CD14-positive monocyte (primary cell): ENCODE measurements at regions not wholly inside any gene's neighbourhood (a gene's known extent, or its start where the extent isn't known, plus 50 kb on each side); places are given as distances from the start of the nearest gene placed in this dataset.

Source experiments
- DNase-seq, 3 donors: peaks; one replicate each; pipeline ENCODE4 v3.0.0-alpha.2; 2011 to 2022
- H2AFZ ChIP-seq: 2 replicates; pipeline ENCODE4 v1.6.0; 2012; ENCODE audit warnings: mild to moderate bottlenecking, low read depth, low read length, inconsistent platforms; ENCODE audit not compliant: insufficient read depth, poor library complexity, severe bottlenecking
- H3K27ac ChIP-seq, 2 donors: 1 replicate in 1 of 2; 2 replicates in 1 of 2; pipeline ENCODE4 v1.5.1; 2012 to 2013; ENCODE audit warnings: low read length in 2 of 2, control low read depth in 1 of 2, inconsistent platforms in 1 of 2, low read depth in 1 of 2, mild to moderate bottlenecking in 1 of 2
- H3K27me3 ChIP-seq, 2 donors: one replicate each; pipeline versions ENCODE4 v1.6.0 to v1.6.1; 2011 to 2013; ENCODE audit warnings: low read length in 2 of 2; ENCODE audit not compliant: control insufficient read depth in 2 of 2, insufficient read depth in 2 of 2
- H3K36me3 ChIP-seq, 2 donors: replicated peaks in 1 of 2; 1 replicate in 1 of 2; 2 replicates in 1 of 2; pipeline versions ENCODE4 v1.5.1 to v1.6.1; 2012 to 2013; ENCODE audit warnings: low read length in 2 of 2, control low read depth in 1 of 2, inconsistent platforms in 1 of 2, mild to moderate bottlenecking in 1 of 2; ENCODE audit not compliant: insufficient read depth in 2 of 2, control insufficient read depth in 1 of 2
- H3K4me1 ChIP-seq, 2 donors: 1 replicate in 1 of 2; 2 replicates in 1 of 2; pipeline versions ENCODE4 v1.5.1 to v1.6.1; 2012 to 2013; ENCODE audit warnings: low read length in 2 of 2, control low read depth in 1 of 2, inconsistent platforms in 1 of 2, mild to moderate bottlenecking in 1 of 2, moderate library complexity in 1 of 2; ENCODE audit not compliant: insufficient read depth in 2 of 2, control insufficient read depth in 1 of 2
- H3K4me2 ChIP-seq: replicated peaks from 2 replicates; pipeline ENCODE3; 2012; ENCODE audit warnings: low read length, moderate library complexity, mild to moderate bottlenecking; ENCODE audit not compliant: poor library complexity, severe bottlenecking; ENCODE audit errors: extremely low read depth
- H3K4me3 ChIP-seq, 3 experiments: fragments of 200-600 bp in 1 of 3; sonication (generic) in 1 of 3; replicated peaks in 1 of 3; 1 replicate in 2 of 3; 2 replicates in 1 of 3; pipeline ENCODE4 v1.5.1; 2011 to 2013; ENCODE audit warnings: low read length in 3 of 3, mild to moderate bottlenecking in 3 of 3, control low read depth in 2 of 3, low read depth in 2 of 3, inconsistent platforms in 1 of 3, moderate library complexity in 1 of 3
- H3K79me2 ChIP-seq: 2 replicates; pipeline ENCODE4 v1.6.0; 2012; ENCODE audit warnings: mild to moderate bottlenecking, control low read depth, inconsistent platforms, low read length, moderate library complexity; ENCODE audit not compliant: insufficient read depth
- H3K9ac ChIP-seq: 2 replicates; pipeline ENCODE4 v1.6.0; 2017; ENCODE audit warnings: low read length, mild to moderate bottlenecking; ENCODE audit not compliant: insufficient read depth, poor library complexity, severe bottlenecking
- H3K9me3 ChIP-seq, 2 donors: replicated peaks in 1 of 2; 1 replicate in 1 of 2; 2 replicates in 1 of 2; pipeline versions ENCODE4 v1.5.1 to v1.6.1; 2012 to 2013; ENCODE audit warnings: low read length in 2 of 2, control low read depth in 1 of 2; ENCODE audit not compliant: control insufficient read depth in 1 of 2, insufficient read depth in 1 of 2
- H4K20me1 ChIP-seq: 2 replicates; pipeline ENCODE4 v1.6.0; 2012; ENCODE audit warnings: mild to moderate bottlenecking, low read length, control low read depth, moderate library complexity; ENCODE audit not compliant: insufficient read depth
- H3K27ac Mint-ChIP-seq, 7 donors: one replicate each; pipeline ENCODE4 v1.8.0; 2020; ENCODE audit warnings: mild to moderate bottlenecking in 7 of 7, mixed read lengths in 7 of 7, moderate library complexity in 6 of 7, inconsistent platforms in 2 of 7
- H3K27me3 Mint-ChIP-seq, 3 donors: one replicate each; pipeline ENCODE4 v1.8.0; 2021 to 2022; ENCODE audit warnings: low read depth in 3 of 3, mild to moderate bottlenecking in 3 of 3, mixed read lengths in 3 of 3, moderate library complexity in 3 of 3, inconsistent platforms in 1 of 3
- H3K36me3 Mint-ChIP-seq, 2 donors: one replicate each; pipeline ENCODE4 v1.8.0; 2020; ENCODE audit warnings: mixed read lengths in 2 of 2, inconsistent platforms in 1 of 2, mild to moderate bottlenecking in 1 of 2
- H3K4me1 Mint-ChIP-seq: one replicate; pipeline ENCODE4 v1.8.0; 2020; ENCODE audit warnings: mild to moderate bottlenecking, mixed read lengths
- H3K4me3 Mint-ChIP-seq, 2 donors: one replicate each; pipeline ENCODE4 v1.8.0; 2020; ENCODE audit warnings: mild to moderate bottlenecking in 2 of 2, mixed read lengths in 2 of 2, moderate library complexity in 1 of 2
- H3K9me3 Mint-ChIP-seq, 7 donors: one replicate each; pipeline ENCODE4 v1.8.0; 2020 to 2022; ENCODE audit warnings: mixed read lengths in 7 of 7, mild to moderate bottlenecking in 6 of 7, moderate library complexity in 6 of 7, inconsistent platforms in 2 of 7
- CTCF ChIP-seq: fragments of 200-600 bp; IDR thresholded peaks from one replicate; pipeline ENCODE4 v1.8.0; 2022; ENCODE audit warnings: antibody characterized with exemption, mild to moderate bottlenecking
- WGBS: methylation state at CpG from one replicate; pipeline ENCODE4 v1.1.5; 2013; ENCODE audit warnings: missing lambda C conversion rate; ENCODE audit not compliant: insufficient coverage; 5-methylcytosine and 5-hydroxymethylcytosine counted together
- intact Hi-C, 2 donors: fragments of 100-400 bp; cut with micrococcal nuclease; formaldehyde crosslinking; loops; one replicate each; pipeline versions ENCODE4 v1.15.0 to v1.15.1; 2023

DNA sequence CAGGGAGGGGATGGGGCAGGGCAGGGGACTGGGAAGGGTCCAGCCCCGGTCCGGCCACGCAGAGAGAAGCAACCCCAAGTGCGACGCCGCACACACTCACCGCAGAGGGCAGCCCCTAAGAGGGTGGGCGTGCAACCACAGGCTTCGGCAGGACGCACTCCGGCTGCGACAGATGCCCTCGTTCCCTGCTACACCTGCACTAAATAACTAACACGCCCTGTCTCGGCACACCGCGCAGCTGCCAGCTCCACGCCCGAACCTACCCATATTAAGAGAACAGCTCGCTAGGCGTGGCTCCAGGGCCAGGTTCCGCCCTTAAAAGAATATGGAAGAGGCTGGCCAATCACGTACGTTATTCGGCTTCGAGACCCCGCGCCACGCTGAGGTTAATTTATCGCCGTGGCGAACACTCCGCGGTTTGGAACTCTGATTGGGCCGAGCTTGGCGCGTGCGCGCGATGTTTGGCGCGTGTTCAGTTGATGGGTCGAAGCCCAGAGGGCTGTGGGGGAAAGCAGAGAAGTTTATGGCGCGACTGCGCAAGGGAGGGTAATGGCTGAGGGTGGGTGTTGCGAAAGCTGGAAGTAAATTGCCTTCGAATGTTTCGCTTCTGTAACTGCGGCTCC is 91.1 kb downstream of the OR13A1 start:
- peaks cover 5 to 7% of the 10 kb centered on the region in 2 donors for H3K4me1 ChIP-seq
- no peaks in the 10 kb centered on the region for H3K36me3 ChIP-seq
- no peaks in the 10 kb centered on the region for H4K20me1 ChIP-seq
- peak overlapping the region in 1 of 7 donors; percentile 78 for H3K27ac Mint-ChIP-seq
- no peak overlapping the region for H3K27ac ChIP-seq
- peaks cover 0 to 2% of the 10 kb centered on the region in 2 donors for H3K36me3 Mint-ChIP-seq
- H3K4me1 Mint-ChIP-seq = peaks cover 13% of the 10 kb centered on the region
- no peak overlapping the region for H2AFZ ChIP-seq
- no peak overlapping the region for H3K4me3 ChIP-seq
- no peak for TF ChIP-seq CTCF
- no peak overlapping the region for H3K9ac ChIP-seq
- peaks cover 4 to 10% (median 9%) of the 10 kb centered on the region in 7 donors for H3K9me3 Mint-ChIP-seq
- 95% methylated on average over 49 of the region's 50 CpGs for WGBS
- H3K79me2 ChIP-seq = no peaks in the 10 kb centered on the region
- DNase-seq = peak in 1 of 3 donors; percentile 7
- intact Hi-C loops = no loop called here
- H3K27me3 ChIP-seq = peaks cover 0 to 3% of the 10 kb centered on the region in 2 donors
- no peak overlapping the region for H3K4me3 Mint-ChIP-seq
- H3K27me3 Mint-ChIP-seq = peaks cover 2 to 7% (median 3%) of the 10 kb centered on the region in 3 donors
- no peak overlapping the region for H3K4me2 ChIP-seq
- H3K9me3 ChIP-seq = peaks cover 0 to 9% of the 10 kb centered on the region in 2 donors

DNA sequence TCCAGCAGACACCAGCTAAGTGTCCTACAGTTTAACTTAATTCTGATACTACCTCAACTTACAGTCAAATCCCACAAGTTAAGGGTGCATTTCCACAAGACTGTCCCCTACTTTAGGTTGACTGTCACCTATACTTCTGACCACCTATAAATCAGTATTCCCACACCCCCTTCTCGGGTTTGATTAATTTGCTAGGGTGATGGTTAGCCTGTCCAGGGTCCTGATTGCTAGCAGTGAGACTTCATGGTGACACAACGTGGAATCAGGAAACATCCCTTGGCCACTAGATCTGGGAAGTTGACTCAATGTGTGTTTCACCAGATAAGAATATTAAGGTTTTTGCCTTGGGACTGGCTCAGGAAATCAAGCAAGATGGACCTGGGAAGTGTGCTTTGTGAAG is 88.4 kb downstream of the OR13A1 start:
- Histone ChIP-seq H3K4me3 (no peak overlapping the region), H2AFZ (no peak overlapping the region), H3K9ac (no peak overlapping the region), H4K20me1 (no peaks in the 10 kb centered on the region), H3K27ac (no peak overlapping the region), H3K4me1 (peaks cover 5 to 7% of the 10 kb centered on the region in 2 donors), H3K27me3 (peaks cover 0 to 3% of the 10 kb centered on the region in 2 donors), H3K4me2 (no peak overlapping the region), H3K36me3 (no peaks in the 10 kb centered on the region), H3K9me3 (peaks cover 8 to 17% of the 10 kb centered on the region in 2 donors), H3K79me2 (no peaks in the 10 kb centered on the region)
- intact Hi-C loops = no loop called here
- no peak for DNase-seq
- H3K27me3 Mint-ChIP-seq = peaks cover 3 to 8% (median 5%) of the 10 kb centered on the region in 3 donors
- 0% methylated on average over 1 of the region's 2 CpGs for WGBS
- H3K27ac Mint-ChIP-seq = no peak overlapping the region
- peaks cover 11 to 22% (median 17%) of the 10 kb centered on the region in 7 donors for H3K9me3 Mint-ChIP-seq
- no peak overlapping the region for H3K4me3 Mint-ChIP-seq
- TF ChIP-seq CTCF = no peak
- peaks cover 13% of the 10 kb centered on the region for H3K4me1 Mint-ChIP-seq
- H3K36me3 Mint-ChIP-seq = peaks cover 0 to 4% of the 10 kb centered on the region in 2 donors
